ENCODE measurements at regions not wholly inside any gene's neighbourhood (a gene's known extent, or its start where the extent isn't known, plus 50 kb on each side); places are given as distances from the start of the nearest gene placed in this dataset.

DNA sequence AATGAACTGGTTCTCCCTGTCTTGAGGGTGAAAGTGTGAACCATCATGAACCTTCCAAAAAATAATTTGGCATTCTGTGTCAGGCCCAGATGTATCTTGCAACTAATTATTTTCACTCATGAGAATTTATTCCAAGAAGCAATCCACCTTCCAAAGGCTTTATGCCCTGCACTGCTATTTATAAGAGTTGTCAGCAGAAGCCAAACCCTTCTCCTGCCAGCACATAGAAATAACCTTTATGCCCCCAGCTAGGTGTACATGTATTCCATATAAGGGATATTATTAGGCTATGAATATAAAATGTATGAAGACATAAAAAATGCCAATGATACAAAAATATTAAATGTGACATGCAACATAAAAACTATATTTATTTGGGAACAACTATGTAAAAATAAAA lies 69.0 kb upstream of the GDF10 start:
- TF ChIP-seq POLR2A (IDR thresholded peaks at IDR 0.05) (no peak), POLR2AphosphoS5 (IDR thresholded peaks at IDR 0.05) (no peak)
- TF ChIP-seq, protein P1, sequence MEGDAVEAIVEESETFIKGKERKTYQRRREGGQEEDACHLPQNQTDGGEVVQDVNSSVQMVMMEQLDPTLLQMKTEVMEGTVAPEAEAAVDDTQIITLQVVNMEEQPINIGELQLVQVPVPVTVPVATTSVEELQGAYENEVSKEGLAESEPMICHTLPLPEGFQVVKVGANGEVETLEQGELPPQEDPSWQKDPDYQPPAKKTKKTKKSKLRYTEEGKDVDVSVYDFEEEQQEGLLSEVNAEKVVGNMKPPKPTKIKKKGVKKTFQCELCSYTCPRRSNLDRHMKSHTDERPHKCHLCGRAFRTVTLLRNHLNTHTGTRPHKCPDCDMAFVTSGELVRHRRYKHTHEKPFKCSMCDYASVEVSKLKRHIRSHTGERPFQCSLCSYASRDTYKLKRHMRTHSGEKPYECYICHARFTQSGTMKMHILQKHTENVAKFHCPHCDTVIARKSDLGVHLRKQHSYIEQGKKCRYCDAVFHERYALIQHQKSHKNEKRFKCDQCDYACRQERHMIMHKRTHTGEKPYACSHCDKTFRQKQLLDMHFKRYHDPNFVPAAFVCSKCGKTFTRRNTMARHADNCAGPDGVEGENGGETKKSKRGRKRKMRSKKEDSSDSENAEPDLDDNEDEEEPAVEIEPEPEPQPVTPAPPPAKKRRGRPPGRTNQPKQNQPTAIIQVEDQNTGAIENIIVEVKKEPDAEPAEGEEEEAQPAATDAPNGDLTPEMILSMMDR (IDR thresholded peaks at IDR 0.05 in 8 of 11, conservative IDR thresholded peaks at IDR 0.05 in 3 of 11), result no peak

Measured in spleen (tissue), 7 donors.